Cardiac muscle cell (in vitro differentiated cells and primary cell): ENCODE measurements at regions not wholly inside any gene's neighbourhood (a gene's known extent, or its start where the extent isn't known, plus 50 kb on each side); places are given as distances from the start of the nearest gene placed in this dataset.

Experiments
- DNase-seq, 2 donors: peaks; one replicate each; pipeline versions ENCODE4 v3.0.0 to v3.0.0-alpha.2; 2010 to 2017; ENCODE audit warnings: low read depth in 1 of 2, low spot score in 1 of 2
- H3K27ac ChIP-seq: fragments of 200-600 bp; sonication (generic); 2 replicates; pipeline ENCODE4 v1.5.1; 2016
- H3K27me3 ChIP-seq: fragments of 200-600 bp; sonication (generic); 2 replicates; pipeline ENCODE4 v1.6.0; 2016; ENCODE audit warnings: control low read depth
- H3K36me3 ChIP-seq: fragments of 200-600 bp; sonication (generic); 2 replicates; pipeline ENCODE4 v1.5.1; 2016; ENCODE audit warnings: control low read depth
- H3K4me1 ChIP-seq: fragments of 200-600 bp; sonication (generic); 2 replicates; pipeline ENCODE4 v1.8.1; 2017; ENCODE audit warnings: low read depth, mild to moderate bottlenecking, mixed run types
- H3K4me3 ChIP-seq: fragments of 200-600 bp; sonication (generic); 2 replicates; pipeline ENCODE4 v1.5.1; 2016; ENCODE audit warnings: mild to moderate bottlenecking
- H3K9me3 ChIP-seq: fragments of 200-600 bp; sonication (generic); 2 replicates; pipeline ENCODE4 v1.5.1; 2017; ENCODE audit warnings: low read depth, mild to moderate bottlenecking, control low read depth
- CTCF ChIP-seq: IDR thresholded peaks from 2 replicates; pipeline ENCODE4 v1.5.1; 2012; ENCODE audit warnings: low read depth, mild to moderate bottlenecking, low read length

GRCh38 chr2:152974146-152974545, 255.7 kb downstream of the ARL6IP6 start:
- no peak overlapping the region for H3K27ac ChIP-seq
- no peak for TF ChIP-seq CTCF
- no peaks in the 10 kb centered on the region for H3K4me1 ChIP-seq
- no peaks in the 10 kb centered on the region for H3K36me3 ChIP-seq
- DNase-seq, result no peak
- H3K9me3 ChIP-seq, result no peaks in the 10 kb centered on the region
- no peaks in the 10 kb centered on the region for H3K27me3 ChIP-seq
- H3K4me3 ChIP-seq, result no peak overlapping the region

GRCh38 chr2:152971685-152972084, 253.3 kb downstream of the ARL6IP6 start:
- Histone ChIP-seq H3K9me3 (no peaks in the 10 kb centered on the region), H3K27me3 (no peaks in the 10 kb centered on the region), H3K4me3 (no peak overlapping the region), H3K4me1 (no peaks in the 10 kb centered on the region), H3K36me3 (no peaks in the 10 kb centered on the region), H3K27ac (no peak overlapping the region)
- no peak for DNase-seq
- TF ChIP-seq CTCF, result no peak

GRCh38 chr2:152962446-152962845, 244.0 kb downstream of the ARL6IP6 start:
- H3K27ac ChIP-seq, result no peak overlapping the region
- no peak overlapping the region for H3K4me3 ChIP-seq
- no peaks in the 10 kb centered on the region for H3K9me3 ChIP-seq
- TF ChIP-seq CTCF, result no peak
- H3K4me1 ChIP-seq, result no peaks in the 10 kb centered on the region
- no peaks in the 10 kb centered on the region for H3K36me3 ChIP-seq
- H3K27me3 ChIP-seq, result no peaks in the 10 kb centered on the region
- no peak for DNase-seq

- Histone ChIP-seq H3K27me3 (no peaks in the 10 kb centered on the region), H3K27ac (no peak overlapping the region), H3K4me1 (no peaks in the 10 kb centered on the region), H3K36me3 (no peaks in the 10 kb centered on the region), H3K4me3 (no peak overlapping the region), H3K9me3 (no peaks in the 10 kb centered on the region)
- DNase-seq, result no peak
- TF ChIP-seq CTCF, result no peak
Measured at GRCh38 chr2:152961351-152961750, 242.9 kb downstream of the ARL6IP6 start.

- no peak for TF ChIP-seq CTCF
- H3K27ac ChIP-seq, result no peak overlapping the region
- no peaks in the 10 kb centered on the region for H3K4me1 ChIP-seq
- no peaks in the 10 kb centered on the region for H3K27me3 ChIP-seq
- DNase-seq, result peak in 1 of 2 donors; percentile 74
- no peaks in the 10 kb centered on the region for H3K9me3 ChIP-seq
- no peaks in the 10 kb centered on the region for H3K36me3 ChIP-seq
- no peak overlapping the region for H3K4me3 ChIP-seq
Measured at GRCh38 chr2:152950126-152950525, 231.7 kb downstream of the ARL6IP6 start.

GRCh38 chr2:152944099-152944498, 225.7 kb downstream of the ARL6IP6 start:
- H3K36me3 ChIP-seq, result no peaks in the 10 kb centered on the region
- no peak for DNase-seq
- no peak overlapping the region for H3K27ac ChIP-seq
- H3K4me1 ChIP-seq, result no peaks in the 10 kb centered on the region
- no peaks in the 10 kb centered on the region for H3K9me3 ChIP-seq
- no peak overlapping the region for H3K4me3 ChIP-seq
- H3K27me3 ChIP-seq, result no peaks in the 10 kb centered on the region
- no peak for TF ChIP-seq CTCF
